WTC11 (cell line): ENCODE measurements at regions not wholly inside any gene's neighbourhood (a gene's known extent, or its start where the extent isn't known, plus 50 kb on each side); places are given as distances from the start of the nearest gene placed in this dataset.

Experiments
- ATAC-seq: fragments of 200-7000 bp; cut with Tn5 transposase; 2 replicates; pipeline ENCODE4 v1.10.0; 2021; ENCODE audit warnings: mild to moderate bottlenecking, moderate library complexity
- CTCF ChIA-PET: fragments of 300-600 bp; sonication (Branson Sonifier 250); formaldehyde crosslinking; loops from one replicate; lab custom pipeline; 2021; ENCODE audit warnings: antibody characterized with exemption; lab: Charles Lee
- POLR2A ChIA-PET: fragments of 350-600 bp; sonication (Branson Sonifier 250); formaldehyde crosslinking; loops from one replicate; lab custom pipeline; 2021; ENCODE audit warnings: antibody characterized with exemption; lab: Charles Lee
- DNase-seq: peaks from one replicate; pipeline ENCODE4 v3.0.0; 2021; ENCODE audit warnings: low spot score
- H3K27ac Mint-ChIP-seq: 2 replicates; pipeline ENCODE4 v1.8.0; 2021; ENCODE audit warnings: mixed read lengths
- H3K27me3 Mint-ChIP-seq: 2 replicates; pipeline ENCODE4 v1.8.0; 2021; ENCODE audit warnings: low read depth, mild to moderate bottlenecking, moderate library complexity, mixed read lengths
- H3K36me3 Mint-ChIP-seq: 2 replicates; pipeline ENCODE4 v1.8.0; 2021; ENCODE audit warnings: mixed read lengths
- H3K4me1 Mint-ChIP-seq: 2 replicates; pipeline ENCODE4 v1.8.0; 2022; ENCODE audit warnings: mixed read lengths
- H3K4me3 Mint-ChIP-seq: 2 replicates; pipeline ENCODE4 v1.8.0; 2021; ENCODE audit warnings: mild to moderate bottlenecking, moderate library complexity, mixed read lengths
- H3K9me3 Mint-ChIP-seq: 2 replicates; pipeline ENCODE4 v1.8.0; 2021; ENCODE audit warnings: mixed read lengths
- HMGA2 ChIP-seq: fragments of 250-450 bp; sonication (Bioruptor Pico); IDR thresholded peaks from 2 replicates; pipeline ENCODE4 v1.4.0; 2021; ENCODE audit warnings: mild to moderate bottlenecking, moderate library complexity
- NFATC4 ChIP-seq: fragments of 250-450 bp; sonication (Bioruptor Pico); IDR thresholded peaks from 2 replicates; pipeline ENCODE4 v1.9.0; 2021; ENCODE audit warnings: mild to moderate bottlenecking
- NR2C2 ChIP-seq: sonication (generic); formaldehyde crosslinking; IDR thresholded peaks from 2 replicates; pipeline ENCODE4 v1.8.0; 2022; ENCODE audit warnings: mild to moderate bottlenecking, missing genetic modification reagents
- NR3C1 ChIP-seq: sonication (generic); formaldehyde crosslinking; conservative IDR thresholded peaks from 2 replicates; pipeline ENCODE4 v1.8.1; 2023; ENCODE audit warnings: low read depth, mild to moderate bottlenecking, missing genetic modification reagents
- PRRX2 ChIP-seq: fragments of 250-450 bp; sonication (Bioruptor Pico); IDR thresholded peaks from 2 replicates; pipeline ENCODE4 v1.8.0; 2021; ENCODE audit warnings: mild to moderate bottlenecking
- TEAD1 ChIP-seq: sonication (generic); formaldehyde crosslinking; IDR thresholded peaks from 2 replicates; pipeline ENCODE4 v1.8.0; 2022; ENCODE audit warnings: mild to moderate bottlenecking, missing genetic modification reagents
- ZNF138 ChIP-seq: sonication (generic); formaldehyde crosslinking; conservative IDR thresholded peaks from 2 replicates; pipeline ENCODE4 v1.8.1; 2022; ENCODE audit warnings: mild to moderate bottlenecking, moderate library complexity, missing genetic modification reagents
- ZNF317 ChIP-seq: sonication (generic); formaldehyde crosslinking; IDR thresholded peaks from 2 replicates; pipeline ENCODE4 v1.8.1; 2023; ENCODE audit warnings: low read depth, mild to moderate bottlenecking, moderate library complexity, missing genetic modification reagents, borderline replicate concordance
- TF ChIP-seq, protein P1 (sequence below): sonication (generic); formaldehyde crosslinking; IDR thresholded peaks from 2 replicates; pipeline ENCODE4 v1.8.1; 2023; ENCODE audit warnings: mild to moderate bottlenecking, missing genetic modification reagents
- TF ChIP-seq, protein P2 (sequence below): sonication (generic); formaldehyde crosslinking; IDR thresholded peaks from 2 replicates; pipeline ENCODE4 v1.8.0; 2023; ENCODE audit warnings: mild to moderate bottlenecking, missing genetic modification reagents
- TF ChIP-seq, protein P3 (sequence below): sonication (generic); formaldehyde crosslinking; IDR thresholded peaks from 2 replicates; pipeline ENCODE4 v1.8.0; 2022; ENCODE audit warnings: mild to moderate bottlenecking, missing genetic modification reagents
- TF ChIP-seq, protein P4 (sequence below): fragments of 250-450 bp; sonication (Bioruptor Pico); IDR thresholded peaks from 2 replicates; pipeline ENCODE4 v1.9.0; 2021; ENCODE audit warnings: moderate library complexity, mild to moderate bottlenecking, inconsistent platforms, borderline replicate concordance
- TF ChIP-seq, protein P5 (sequence below): sonication (generic); formaldehyde crosslinking; IDR thresholded peaks from 2 replicates; pipeline ENCODE4 v1.8.0; 2022; ENCODE audit warnings: missing genetic modification reagents
- TF ChIP-seq, protein P6 (sequence below): sonication (generic); formaldehyde crosslinking; conservative IDR thresholded peaks from 2 replicates; pipeline ENCODE4 v1.8.1; 2022; ENCODE audit warnings: mild to moderate bottlenecking, missing genetic modification reagents
- TF ChIP-seq, protein P7 (sequence below): fragments of 250-450 bp; sonication (Bioruptor Pico); conservative IDR thresholded peaks from 2 replicates; pipeline ENCODE4 v1.9.0; 2021; ENCODE audit warnings: mild to moderate bottlenecking
- TF ChIP-seq, protein P8 (sequence below): fragments of 250-450 bp; sonication (Bioruptor Pico); IDR thresholded peaks from 2 replicates; pipeline ENCODE4 v1.9.0; 2021; ENCODE audit warnings: mild to moderate bottlenecking

DNA sequence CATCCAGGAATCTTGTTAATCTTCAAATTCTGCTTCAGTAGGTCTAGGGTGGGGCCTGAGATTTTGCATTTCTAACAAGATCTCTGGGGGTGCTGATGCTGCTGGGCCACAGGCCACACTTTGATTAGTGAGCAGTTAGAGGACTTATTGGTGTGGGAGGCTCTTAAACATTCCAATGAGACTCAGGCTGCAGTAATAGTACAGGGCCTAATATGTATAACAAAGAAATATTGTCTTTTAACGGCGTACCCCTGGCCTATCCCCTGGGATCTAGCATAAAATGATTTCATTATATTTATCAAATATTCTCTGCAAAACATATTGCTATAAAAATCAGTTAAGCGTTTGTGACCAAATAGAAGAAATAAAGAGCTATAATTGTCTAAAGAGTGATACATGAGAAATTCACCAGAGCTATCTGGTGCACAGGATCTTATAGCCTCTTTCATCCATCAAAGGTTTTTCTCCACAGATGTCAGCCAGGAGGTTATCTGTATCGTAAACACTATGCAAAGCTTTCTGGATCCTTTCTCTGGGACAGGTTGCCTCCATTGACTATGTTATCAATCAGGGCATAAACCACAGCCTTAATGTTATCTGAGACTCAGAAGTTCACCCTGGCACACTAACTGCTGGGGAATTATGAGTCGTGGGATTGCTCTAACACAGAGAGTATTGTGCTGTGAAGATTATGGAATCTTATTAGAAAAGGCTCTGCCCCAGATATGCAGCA lies 488.5 kb upstream of the MAP3K7 start (continued):
- TF ChIP-seq, protein P1, sequence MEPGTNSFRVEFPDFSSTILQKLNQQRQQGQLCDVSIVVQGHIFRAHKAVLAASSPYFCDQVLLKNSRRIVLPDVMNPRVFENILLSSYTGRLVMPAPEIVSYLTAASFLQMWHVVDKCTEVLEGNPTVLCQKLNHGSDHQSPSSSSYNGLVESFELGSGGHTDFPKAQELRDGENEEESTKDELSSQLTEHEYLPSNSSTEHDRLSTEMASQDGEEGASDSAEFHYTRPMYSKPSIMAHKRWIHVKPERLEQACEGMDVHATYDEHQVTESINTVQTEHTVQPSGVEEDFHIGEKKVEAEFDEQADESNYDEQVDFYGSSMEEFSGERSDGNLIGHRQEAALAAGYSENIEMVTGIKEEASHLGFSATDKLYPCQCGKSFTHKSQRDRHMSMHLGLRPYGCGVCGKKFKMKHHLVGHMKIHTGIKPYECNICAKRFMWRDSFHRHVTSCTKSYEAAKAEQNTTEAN (CRISPR knock-in tag) = no peak
- TF ChIP-seq NR2C2 (no peak), TEAD1 (CRISPR knock-in tag) (no peak), ZNF317 (CRISPR knock-in tag) (no peak)

DNA sequence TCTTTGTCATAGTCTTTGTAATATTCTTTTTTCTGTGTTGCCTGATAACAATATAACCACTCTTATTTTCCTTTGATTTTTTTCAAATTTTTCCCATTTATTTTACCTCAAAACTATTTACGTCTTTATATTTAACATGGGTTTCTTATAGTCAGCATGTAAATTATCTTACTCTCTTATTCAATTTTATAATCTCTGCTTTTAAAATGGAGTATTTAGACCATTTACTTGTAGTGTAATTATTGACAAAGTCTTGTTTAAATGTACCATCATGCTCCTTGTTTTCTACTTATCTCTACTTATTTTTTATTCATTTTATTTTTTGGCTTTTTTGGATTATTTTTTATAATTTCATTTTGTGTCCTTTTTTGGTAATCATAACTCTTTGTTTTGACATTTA lies 476.5 kb upstream of the MAP3K7 start:
- no peaks in the 10 kb centered on the region; the same call in 1 of the 2 replicates for H3K27me3 Mint-ChIP-seq
- ChIA-PET POLR2A (no interaction called here), CTCF (no interaction called here)
- peaks cover 10% of the 10 kb centered on the region; the same call in 1 of the 2 replicates for H3K36me3 Mint-ChIP-seq
- no peak overlapping the region for H3K27ac Mint-ChIP-seq
- peaks cover 18% of the 10 kb centered on the region for H3K9me3 Mint-ChIP-seq
- peaks cover 6% of the 10 kb centered on the region for H3K4me1 Mint-ChIP-seq
- no peak for ATAC-seq
- DNase-seq = no peak
- H3K4me3 Mint-ChIP-seq = no peak overlapping the region
- no peak for TF ChIP-seq ZNF138 (CRISPR knock-in tag)
- TF ChIP-seq NR2C2 = no peak
- TF ChIP-seq, protein P2, sequence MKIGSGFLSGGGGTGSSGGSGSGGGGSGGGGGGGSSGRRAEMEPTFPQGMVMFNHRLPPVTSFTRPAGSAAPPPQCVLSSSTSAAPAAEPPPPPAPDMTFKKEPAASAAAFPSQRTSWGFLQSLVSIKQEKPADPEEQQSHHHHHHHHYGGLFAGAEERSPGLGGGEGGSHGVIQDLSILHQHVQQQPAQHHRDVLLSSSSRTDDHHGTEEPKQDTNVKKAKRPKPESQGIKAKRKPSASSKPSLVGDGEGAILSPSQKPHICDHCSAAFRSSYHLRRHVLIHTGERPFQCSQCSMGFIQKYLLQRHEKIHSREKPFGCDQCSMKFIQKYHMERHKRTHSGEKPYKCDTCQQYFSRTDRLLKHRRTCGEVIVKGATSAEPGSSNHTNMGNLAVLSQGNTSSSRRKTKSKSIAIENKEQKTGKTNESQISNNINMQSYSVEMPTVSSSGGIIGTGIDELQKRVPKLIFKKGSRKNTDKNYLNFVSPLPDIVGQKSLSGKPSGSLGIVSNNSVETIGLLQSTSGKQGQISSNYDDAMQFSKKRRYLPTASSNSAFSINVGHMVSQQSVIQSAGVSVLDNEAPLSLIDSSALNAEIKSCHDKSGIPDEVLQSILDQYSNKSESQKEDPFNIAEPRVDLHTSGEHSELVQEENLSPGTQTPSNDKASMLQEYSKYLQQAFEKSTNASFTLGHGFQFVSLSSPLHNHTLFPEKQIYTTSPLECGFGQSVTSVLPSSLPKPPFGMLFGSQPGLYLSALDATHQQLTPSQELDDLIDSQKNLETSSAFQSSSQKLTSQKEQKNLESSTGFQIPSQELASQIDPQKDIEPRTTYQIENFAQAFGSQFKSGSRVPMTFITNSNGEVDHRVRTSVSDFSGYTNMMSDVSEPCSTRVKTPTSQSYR = no peak
- TF ChIP-seq, protein P3, sequence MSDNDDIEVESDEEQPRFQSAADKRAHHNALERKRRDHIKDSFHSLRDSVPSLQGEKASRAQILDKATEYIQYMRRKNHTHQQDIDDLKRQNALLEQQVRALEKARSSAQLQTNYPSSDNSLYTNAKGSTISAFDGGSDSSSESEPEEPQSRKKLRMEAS (CRISPR knock-in tag) = no peak
- TF ChIP-seq, protein P4, sequence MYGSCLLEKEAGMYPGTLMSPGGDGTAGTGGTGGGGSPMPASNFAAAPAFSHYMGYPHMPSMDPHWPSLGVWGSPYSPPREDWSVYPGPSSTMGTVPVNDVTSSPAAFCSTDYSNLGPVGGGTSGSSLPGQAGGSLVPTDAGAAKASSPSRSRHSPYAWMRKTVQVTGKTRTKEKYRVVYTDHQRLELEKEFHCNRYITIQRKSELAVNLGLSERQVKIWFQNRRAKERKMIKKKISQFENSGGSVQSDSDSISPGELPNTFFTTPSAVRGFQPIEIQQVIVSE (CRISPR knock-in tag) = no peak
- TF ChIP-seq, protein P5, sequence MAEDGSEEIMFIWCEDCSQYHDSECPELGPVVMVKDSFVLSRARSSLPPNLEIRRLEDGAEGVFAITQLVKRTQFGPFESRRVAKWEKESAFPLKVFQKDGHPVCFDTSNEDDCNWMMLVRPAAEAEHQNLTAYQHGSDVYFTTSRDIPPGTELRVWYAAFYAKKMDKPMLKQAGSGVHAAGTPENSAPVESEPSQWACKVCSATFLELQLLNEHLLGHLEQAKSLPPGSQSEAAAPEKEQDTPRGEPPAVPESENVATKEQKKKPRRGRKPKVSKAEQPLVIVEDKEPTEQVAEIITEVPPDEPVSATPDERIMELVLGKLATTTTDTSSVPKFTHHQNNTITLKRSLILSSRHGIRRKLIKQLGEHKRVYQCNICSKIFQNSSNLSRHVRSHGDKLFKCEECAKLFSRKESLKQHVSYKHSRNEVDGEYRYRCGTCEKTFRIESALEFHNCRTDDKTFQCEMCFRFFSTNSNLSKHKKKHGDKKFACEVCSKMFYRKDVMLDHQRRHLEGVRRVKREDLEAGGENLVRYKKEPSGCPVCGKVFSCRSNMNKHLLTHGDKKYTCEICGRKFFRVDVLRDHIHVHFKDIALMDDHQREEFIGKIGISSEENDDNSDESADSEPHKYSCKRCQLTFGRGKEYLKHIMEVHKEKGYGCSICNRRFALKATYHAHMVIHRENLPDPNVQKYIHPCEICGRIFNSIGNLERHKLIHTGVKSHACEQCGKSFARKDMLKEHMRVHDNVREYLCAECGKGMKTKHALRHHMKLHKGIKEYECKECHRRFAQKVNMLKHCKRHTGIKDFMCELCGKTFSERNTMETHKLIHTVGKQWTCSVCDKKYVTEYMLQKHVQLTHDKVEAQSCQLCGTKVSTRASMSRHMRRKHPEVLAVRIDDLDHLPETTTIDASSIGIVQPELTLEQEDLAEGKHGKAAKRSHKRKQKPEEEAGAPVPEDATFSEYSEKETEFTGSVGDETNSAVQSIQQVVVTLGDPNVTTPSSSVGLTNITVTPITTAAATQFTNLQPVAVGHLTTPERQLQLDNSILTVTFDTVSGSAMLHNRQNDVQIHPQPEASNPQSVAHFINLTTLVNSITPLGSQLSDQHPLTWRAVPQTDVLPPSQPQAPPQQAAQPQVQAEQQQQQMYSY (CRISPR knock-in tag) = no peak
- TF ChIP-seq NR3C1 (CRISPR knock-in tag) = no peak
- TF ChIP-seq, protein P6, sequence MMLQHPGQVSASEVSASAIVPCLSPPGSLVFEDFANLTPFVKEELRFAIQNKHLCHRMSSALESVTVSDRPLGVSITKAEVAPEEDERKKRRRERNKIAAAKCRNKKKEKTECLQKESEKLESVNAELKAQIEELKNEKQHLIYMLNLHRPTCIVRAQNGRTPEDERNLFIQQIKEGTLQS (CRISPR knock-in tag) = no peak
- TF ChIP-seq, protein P7, sequence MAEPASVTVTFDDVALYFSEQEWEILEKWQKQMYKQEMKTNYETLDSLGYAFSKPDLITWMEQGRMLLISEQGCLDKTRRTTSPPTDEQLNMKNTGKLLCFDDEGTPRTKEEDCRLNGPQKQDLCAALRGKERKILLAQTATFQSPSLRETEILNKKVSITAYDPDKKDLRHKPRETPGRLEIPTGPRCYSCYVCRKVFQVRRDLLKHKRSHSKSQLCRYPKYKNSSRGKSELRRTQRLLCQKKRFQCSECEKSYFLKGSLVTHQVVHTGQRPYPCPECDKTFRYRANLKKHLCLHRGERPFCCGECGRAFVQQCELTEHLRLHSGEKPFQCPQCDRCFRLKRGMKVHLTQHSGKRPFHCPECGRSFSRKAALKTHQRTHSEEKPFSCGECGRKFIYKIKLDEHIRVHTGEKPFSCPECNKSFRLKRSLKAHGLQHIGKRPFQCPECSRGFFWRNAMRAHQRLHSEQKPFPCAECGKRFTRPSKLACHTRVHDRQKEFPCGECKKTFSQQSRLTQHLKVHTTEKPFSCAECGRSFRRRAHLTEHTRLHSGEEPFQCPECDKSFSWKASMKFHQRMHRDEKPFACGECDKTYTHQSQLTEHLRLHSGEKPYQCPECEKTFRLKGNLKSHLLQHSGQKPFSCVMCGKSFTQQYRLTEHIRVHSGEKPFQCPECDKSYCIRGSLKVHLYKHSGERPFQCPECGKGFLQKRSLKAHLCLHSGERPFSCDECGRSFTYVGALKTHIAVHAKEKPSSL (CRISPR knock-in tag) = no peak
- TF ChIP-seq HMGA2 (CRISPR knock-in tag) = no peak
- TF ChIP-seq, protein P8, sequence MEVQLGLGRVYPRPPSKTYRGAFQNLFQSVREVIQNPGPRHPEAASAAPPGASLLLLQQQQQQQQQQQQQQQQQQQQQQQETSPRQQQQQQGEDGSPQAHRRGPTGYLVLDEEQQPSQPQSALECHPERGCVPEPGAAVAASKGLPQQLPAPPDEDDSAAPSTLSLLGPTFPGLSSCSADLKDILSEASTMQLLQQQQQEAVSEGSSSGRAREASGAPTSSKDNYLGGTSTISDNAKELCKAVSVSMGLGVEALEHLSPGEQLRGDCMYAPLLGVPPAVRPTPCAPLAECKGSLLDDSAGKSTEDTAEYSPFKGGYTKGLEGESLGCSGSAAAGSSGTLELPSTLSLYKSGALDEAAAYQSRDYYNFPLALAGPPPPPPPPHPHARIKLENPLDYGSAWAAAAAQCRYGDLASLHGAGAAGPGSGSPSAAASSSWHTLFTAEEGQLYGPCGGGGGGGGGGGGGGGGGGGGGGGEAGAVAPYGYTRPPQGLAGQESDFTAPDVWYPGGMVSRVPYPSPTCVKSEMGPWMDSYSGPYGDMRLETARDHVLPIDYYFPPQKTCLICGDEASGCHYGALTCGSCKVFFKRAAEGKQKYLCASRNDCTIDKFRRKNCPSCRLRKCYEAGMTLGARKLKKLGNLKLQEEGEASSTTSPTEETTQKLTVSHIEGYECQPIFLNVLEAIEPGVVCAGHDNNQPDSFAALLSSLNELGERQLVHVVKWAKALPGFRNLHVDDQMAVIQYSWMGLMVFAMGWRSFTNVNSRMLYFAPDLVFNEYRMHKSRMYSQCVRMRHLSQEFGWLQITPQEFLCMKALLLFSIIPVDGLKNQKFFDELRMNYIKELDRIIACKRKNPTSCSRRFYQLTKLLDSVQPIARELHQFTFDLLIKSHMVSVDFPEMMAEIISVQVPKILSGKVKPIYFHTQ (CRISPR knock-in tag) = no peak
- TF ChIP-seq NFATC4 (CRISPR knock-in tag) = no peak
- TF ChIP-seq PRRX2 (CRISPR knock-in tag) = no peak
